GDM1 (cell line): ENCODE measurements at regions not wholly inside any gene's neighbourhood (a gene's known extent, or its start where the extent isn't known, plus 50 kb on each side); places are given as distances from the start of the nearest gene placed in this dataset.

Experiments used
- DNase-seq: peaks from one replicate; lab custom pipeline; 2025; lab: John Stamatoyannopoulos, UW

GRCh38 chr1:38132681-38133080 lies 86.1 kb upstream of the POU3F1 start:
- no peak for DNase-seq

GRCh38 chr1:38131024-38131585 lies 84.5 kb upstream of the POU3F1 start:
- no peak for DNase-seq

- DNase-seq: no peak
Observed at GRCh38 chr1:38129971-38130370, 83.4 kb upstream of the POU3F1 start.

- no peak for DNase-seq
Observed at GRCh38 chr1:38129473-38129872, 82.9 kb upstream of the POU3F1 start.

- DNase-seq: no peak
Observed at GRCh38 chr1:38128926-38129453, 82.4 kb upstream of the POU3F1 start.

- DNase-seq: no peak
Observed at GRCh38 chr1:38128511-38128910, 81.9 kb upstream of the POU3F1 start.

GRCh38 chr1:38127428-38127827 lies 80.8 kb upstream of the POU3F1 start:
- no peak for DNase-seq

- no peak for DNase-seq
Observed at GRCh38 chr1:38126970-38127369, 80.4 kb upstream of the POU3F1 start.

- DNase-seq: no peak
Observed at GRCh38 chr1:38125837-38126520, 79.4 kb upstream of the POU3F1 start.

- no peak for DNase-seq
Observed at GRCh38 chr1:38125016-38125415, 78.4 kb upstream of the POU3F1 start.

GRCh38 chr1:38123356-38124135 lies 77.0 kb upstream of the POU3F1 start:
- no peak for DNase-seq

- no peak for DNase-seq
Observed at GRCh38 chr1:38121231-38121680, 74.7 kb upstream of the POU3F1 start.

GRCh38 chr1:38120552-38121230 lies 74.1 kb upstream of the POU3F1 start:
- no peak for DNase-seq

GRCh38 chr1:38118976-38119375 lies 72.4 kb upstream of the POU3F1 start:
- no peak for DNase-seq

GRCh38 chr1:38117444-38117887 lies 70.9 kb upstream of the POU3F1 start:
- DNase-seq: no peak

- DNase-seq: no peak
Observed at GRCh38 chr1:38115682-38116202, 69.1 kb upstream of the POU3F1 start.

- DNase-seq: no peak
Observed at GRCh38 chr1:38115226-38115625, 68.6 kb upstream of the POU3F1 start.

GRCh38 chr1:38114241-38115026 lies 67.8 kb upstream of the POU3F1 start:
- no peak for DNase-seq

- no peak for DNase-seq
Observed at GRCh38 chr1:38113159-38113666, 66.6 kb upstream of the POU3F1 start.

- DNase-seq: no peak
Observed at GRCh38 chr1:38111589-38111988, 65.0 kb upstream of the POU3F1 start.

GRCh38 chr1:38105267-38105666 lies 58.7 kb upstream of the POU3F1 start:
- no peak for DNase-seq
